NK-92 treated with Interleukin-12 subunit alpha and Interleukin-12 subunit beta, amount 100 ng/mL, for 24 hours (cell line): ENCODE measurements at regions not wholly inside any gene's neighbourhood (a gene's known extent, or its start where the extent isn't known, plus 50 kb on each side); places are given as distances from the start of the nearest gene placed in this dataset.

ENCODE experiments used
- DNase-seq: peaks from one replicate; lab custom pipeline; 2025; lab: John Stamatoyannopoulos, UW

DNA sequence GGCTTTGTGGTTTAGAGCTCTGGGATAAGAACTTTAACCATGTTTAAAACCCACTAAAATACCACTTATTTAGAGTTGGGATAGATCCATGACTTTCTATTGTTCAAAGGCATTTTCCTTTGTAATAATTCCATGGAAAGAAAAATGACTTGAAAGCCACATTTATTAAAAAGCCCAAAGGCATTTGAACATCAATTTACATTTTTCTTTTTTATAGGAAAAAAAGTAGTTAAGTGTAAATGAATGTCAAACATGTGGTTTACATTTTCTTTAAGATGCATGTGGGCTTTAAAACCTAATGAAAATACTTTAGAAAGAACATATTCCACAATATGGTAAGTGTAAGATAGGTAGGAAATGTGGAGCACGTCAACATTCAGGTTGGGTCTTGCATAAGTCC is 443.2 kb downstream of the TOX3 start:
- DNase-seq: no peak

DNA sequence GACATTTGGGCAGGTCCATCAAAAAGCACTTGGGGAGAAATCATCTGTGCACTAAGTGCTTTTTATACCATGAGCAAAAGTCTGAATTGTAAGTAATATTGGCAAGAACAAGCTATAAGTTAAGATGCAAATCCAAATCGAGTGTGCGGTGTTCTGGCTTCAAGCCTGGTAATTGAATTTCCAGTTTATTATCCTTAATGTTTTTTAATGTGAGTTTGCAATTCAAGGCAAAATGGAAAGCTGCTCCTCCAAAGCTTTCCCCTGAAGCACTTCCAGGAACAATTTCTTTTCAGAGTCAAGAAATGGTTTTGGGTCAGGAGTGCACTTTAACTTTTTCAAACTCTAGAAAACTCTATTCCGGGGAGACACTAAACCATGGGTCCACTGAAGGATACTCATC is 445.7 kb downstream of the TOX3 start:
- DNase-seq: no peak

DNA sequence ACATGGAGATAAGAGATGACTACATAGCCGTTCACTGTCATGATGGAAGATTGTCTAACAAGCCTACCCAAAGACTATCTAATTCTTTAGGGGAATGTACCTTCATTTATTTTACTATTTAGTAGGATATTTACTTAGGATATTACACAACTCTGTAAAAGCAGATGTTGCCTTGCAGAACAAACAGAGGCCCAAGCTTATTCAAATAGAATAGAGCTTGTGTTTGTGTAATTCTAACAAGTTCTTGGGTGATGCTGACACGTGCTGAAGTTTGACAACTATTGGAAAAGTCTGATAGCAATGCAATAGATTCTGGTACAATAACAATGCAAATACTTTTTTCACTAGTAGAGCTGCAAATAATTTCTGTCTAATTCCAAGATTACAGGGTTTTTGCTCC is 447.6 kb downstream of the TOX3 start:
- no peak for DNase-seq

DNA sequence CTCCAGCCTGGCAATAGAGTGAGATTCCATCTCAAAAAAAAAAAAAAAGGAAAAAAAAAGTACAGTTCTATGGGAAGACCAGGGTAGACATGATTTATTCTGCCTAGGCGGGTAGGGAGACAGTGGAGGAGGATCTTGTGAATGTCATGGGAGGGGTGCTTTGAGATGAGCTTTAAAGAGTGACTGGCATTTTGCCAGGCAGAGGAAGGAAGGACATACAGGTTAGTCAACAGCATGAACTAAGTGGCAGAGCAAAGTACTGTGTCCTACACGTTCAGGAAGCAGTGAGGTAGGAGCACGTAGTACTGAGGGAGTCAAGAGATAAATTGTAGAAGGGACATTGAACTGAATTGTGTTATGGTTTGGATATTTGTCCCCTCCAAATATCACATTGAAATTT is 451.5 kb downstream of the TOX3 start:
- no peak for DNase-seq

DNA sequence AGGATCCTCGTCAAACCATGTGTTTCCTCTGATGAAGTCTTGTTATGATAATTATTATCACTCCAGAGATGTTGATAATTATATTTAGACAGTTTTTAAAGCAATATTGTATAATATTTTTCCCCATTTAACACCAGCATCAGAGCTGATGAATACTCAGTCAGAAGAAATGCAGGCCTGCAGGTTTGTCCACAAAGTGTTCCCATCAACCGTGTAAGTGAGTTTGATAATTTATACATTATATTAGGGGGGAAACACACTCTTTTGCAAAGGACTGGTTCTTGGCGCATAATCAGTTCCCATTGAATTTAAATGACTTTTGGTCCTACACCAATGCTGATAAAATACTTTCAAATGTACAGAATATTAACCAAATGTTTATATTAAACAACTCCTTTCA is 454.8 kb downstream of the TOX3 start:
- no peak for DNase-seq

DNA sequence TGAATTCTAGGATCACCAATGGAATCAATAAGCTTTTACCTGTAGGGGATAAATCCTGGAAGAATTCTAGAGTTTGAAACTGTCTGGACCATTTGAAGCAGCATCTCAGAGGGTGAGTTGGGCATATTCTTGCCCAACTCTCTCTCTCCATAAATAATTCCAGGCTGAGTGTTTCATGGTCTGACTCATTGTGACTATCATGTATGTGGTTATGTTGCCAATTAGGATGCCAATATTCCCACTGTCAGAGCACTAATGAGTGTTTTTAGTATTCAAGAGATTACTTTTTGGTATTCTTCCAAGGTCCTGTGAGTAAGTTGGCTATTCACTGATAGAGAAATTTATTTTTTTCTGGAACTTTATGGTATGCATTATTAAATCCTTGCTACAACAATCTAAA is 456.9 kb downstream of the TOX3 start:
- no peak for DNase-seq

DNA sequence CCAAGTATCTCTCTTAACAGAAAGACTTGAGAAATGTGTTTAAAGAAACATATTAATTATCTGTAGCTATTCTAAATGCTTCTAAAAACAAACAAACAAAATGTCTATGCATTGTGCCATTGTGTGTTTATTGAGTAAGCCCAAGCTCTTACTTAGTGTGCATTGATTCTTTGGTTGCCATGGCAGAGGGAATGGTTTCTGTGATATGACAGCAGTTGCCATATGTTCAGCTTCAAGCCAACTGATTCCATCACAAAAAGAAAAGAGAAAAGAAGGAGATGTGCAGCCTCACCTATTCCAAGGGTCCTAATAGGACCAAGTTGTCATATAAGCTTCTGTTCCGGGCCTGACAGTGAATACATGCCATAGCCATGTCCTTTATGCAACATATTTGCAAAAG is 457.5 kb downstream of the TOX3 start:
- no peak for DNase-seq

DNA sequence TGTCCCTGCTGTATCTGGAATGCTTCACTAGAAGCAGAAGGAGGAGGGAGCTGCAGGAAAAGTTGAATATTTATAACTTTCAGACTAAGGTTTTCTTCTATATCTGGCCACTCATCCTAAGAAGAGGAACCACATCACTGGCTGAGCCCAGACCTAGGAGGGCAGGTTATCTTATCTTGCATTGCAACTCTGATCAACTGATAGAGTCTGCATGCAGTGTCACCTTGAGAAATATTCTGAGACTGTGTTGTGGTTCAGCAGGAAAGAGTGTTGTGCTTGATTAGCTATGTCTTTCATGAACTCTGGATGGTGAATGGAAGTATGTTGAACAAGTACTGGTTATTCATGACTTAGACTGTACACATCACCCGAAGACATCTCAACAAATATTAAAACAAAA is 460.0 kb downstream of the TOX3 start:
- DNase-seq: no peak

DNA sequence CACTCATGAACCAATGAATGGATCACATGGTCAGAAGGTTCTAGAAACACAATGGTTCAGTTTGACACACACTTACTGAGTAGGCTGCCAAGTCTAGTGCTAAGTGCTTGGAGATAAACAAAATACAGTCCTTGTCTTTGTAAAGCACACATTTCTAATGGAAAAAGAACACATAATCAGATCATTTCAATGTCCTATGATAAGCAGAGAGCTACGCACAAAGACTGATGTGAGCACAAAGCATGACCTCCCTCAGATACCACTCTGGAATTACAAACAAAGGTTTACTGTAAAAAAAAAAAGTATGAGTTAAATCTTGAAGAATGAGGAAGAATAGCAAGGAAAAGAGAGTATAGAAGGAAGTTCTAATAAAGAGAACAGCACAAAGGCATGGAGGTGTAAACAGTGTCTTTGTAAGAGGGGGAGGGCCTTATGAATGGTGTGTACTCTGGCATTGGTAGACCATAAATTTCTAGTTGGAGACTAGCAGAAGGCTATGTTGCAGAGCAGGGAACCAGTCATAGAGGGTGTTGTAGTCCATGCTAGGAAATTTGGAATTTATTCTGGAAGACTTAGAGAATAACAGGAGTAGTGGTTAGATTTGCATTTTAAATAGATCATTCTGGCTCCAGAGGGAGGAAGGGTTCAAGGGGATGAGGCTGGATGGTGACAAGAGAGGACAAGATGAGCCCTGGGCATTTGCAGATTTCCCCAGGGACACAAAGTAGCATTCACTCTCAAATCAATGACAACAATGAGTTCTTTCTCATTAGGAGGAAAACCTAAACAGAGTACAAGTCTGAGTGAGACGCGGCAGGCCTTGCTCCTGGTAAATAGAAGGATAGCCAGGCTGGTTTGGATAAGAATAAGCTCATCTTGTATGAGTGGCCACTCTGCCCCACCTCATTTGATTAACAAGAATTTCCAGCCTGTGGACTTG is 468.0 kb downstream of the TOX3 start:
- DNase-seq: no peak

DNA sequence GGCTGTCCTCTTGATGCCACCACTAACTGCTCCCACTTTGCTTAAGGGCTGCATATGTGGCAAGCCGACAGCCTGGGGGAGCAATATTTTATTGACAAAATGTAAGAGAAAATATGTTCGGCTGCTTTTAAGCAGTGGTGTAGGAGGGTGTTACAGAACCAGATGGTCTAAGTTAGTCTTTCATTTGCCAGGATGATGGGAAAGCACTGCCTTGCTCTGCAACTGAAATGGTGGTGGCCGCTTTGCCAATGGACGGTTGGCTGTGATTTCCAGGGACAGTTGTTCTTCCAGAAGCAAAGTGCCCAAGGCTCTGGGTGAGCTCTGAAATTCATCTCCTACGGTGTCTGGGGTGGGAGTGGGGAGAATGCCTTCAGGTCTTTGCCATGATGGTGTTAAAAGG is 469.3 kb downstream of the TOX3 start:
- no peak for DNase-seq

DNA sequence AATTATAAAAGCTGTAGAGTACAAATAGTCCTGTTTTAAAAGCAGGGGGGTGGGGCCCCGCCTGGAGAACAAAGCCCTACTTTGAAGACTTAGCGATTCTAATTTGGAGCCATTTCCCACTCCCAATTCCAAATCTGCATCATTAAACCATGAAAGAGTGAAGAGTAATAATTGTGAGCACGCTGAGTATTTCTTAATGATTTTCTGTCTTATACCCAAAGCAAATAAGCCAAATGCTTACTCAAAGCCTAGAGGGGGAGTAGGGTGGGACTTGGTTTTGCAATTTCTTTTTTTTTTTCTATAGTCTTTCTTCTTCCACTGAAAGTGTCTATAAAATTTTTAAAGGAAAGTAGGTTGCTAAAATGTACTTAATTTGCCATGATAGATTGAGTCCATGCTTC is 470.1 kb downstream of the TOX3 start:
- DNase-seq: no peak

DNA sequence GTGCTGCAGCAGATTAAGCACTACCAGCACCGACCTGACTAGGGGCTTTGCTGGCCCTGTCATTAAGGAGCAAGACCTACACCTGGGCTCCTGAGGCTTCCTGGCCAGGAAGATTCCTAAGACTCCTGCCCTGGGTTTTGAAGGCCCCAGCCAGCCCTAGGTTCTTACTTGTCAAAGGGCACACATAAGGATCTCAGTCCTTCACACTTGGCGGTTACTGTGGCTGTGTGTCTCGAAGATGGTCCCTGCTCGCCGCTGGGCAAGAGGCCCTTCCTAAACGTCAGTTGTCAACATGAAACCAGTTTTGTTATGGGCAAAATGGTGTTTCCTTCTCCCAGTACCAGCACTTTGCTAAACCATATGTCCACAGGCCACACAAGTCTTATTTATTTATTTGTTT is 470.6 kb downstream of the TOX3 start:
- no peak for DNase-seq

DNA sequence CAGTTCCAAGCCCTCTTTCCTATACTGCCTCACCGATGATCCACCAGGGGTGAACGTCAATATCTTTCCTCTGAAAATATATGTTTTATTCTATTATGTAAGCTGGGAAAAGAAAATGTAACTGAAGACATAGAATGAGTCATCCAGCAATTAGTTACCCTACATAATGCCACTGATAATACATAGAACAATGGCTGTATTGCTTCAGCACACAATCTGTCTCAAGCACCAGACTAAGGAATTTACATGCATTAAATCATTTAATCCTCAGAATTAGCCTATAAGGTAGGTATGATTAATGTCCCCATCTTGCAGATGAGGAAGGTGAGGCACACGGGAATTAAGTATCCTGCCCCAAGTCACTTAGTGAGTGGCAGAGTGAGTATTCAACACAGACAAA is 472.8 kb downstream of the TOX3 start:
- no peak for DNase-seq

DNA sequence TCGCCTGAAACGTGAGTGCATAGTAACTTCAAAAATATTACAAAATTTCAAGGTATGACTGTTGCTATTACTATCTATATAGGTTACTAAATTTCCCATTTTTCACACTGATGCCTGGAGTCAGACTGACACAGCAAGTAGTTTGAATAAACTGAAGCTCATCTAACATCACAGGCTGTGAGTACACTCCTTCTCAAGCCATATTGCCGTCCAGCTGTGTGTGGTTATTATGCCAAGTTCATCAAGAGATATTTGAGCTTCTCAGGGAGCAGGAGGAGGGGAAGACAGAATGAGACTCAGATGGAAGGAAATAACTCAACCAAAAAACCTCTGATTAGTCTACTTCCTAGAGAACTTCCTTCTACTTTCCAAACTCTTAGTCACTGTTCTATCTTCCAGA is 473.9 kb downstream of the TOX3 start:
- DNase-seq: no peak

DNA sequence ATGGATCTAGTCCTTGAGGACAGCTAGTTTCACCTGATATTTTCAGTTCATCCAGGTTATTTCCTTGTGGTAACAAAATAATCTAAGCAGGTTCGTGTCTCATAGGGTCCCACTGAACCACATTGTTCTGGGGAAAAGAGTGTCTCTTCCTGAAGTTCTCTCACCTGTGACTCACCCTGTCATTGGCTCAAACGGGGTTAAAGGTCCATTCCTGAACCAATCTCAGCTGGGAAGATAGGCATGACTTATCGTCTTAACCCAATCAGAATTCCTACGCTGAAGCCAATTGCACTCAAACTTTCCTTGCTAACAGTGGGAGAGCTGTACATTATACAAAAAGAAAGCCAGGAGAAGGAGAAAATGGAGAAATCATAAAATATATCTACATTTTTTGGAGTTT is 475.8 kb downstream of the TOX3 start:
- DNase-seq: no peak

DNA sequence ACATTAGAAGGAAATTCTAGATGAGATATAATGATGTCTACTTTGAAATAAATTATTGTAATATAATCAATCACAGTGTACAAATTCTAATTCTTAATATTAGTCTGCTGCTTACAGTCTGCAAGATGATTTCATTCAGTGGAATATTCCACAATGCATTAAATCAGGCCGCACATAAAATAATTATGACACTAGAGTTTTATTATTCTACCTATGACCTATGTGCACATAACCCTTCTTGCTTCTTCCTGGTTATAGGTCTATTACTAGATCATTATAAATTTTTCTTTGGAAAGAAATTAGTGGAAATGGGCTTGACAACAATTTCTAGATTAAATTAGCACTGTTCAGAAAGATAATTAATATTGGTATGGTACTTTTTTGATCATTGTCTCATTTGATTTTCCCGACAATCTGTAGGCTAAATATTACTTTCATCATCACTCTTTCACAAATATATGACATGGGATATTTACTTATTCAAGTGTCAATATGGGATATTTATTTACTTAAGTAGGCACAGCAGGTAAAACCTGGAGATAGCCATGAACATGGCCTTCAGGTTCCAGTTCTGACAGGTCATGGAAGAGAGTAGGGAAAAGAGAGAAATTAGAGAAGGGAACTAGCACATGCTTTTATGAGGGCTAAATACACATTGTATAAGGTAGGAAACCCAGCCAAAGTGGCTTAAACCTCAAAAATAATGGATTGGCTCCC is 476.4 kb downstream of the TOX3 start:
- DNase-seq: no peak

DNA sequence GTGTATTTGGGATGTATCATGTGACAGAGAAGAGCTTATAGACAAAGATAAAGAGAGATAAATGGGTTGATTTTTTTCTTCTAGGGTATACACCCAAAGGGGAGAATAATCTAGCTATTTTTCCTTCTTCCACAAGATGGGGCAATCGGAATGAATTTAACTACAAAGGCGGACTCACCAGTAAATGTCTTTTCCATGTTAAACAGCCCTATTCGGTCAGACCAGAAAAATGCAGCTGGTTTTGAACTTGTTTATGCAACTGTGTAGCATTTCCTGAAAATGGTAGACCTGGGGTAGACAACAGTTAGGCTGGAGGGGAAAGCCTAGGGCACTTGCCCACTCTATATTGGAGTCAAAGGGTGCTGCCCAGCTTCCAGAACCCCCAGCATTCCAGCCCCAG is 477.1 kb downstream of the TOX3 start:
- no peak for DNase-seq

DNA sequence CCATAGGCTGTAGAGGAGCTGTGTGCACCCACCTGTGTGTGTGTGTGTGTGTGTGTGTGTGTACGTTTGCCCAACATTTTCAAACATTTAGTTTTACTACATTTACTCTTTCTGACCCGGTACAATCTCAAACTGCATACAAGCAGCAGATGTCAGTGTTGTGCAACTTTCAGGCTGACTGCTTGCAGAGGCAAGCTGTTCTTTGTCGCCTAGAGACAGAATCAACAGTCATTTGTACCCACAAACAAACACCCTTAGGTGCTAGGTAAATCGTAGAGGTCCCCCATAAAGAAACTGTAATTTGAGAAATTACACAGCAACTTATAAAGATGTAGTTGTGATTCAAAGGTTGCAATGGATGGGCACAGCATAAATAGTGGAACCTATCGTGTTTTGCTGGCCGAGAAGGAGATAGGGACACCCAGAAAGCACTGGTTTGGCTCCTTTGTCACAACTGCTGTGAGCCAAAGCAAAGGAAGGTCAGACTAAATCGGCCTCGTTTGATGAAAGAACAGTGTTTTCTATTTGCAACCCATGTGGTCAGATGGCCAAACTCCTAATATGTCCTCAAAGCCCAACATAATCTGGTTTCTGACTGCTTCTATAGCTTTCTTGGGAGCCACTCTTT is 478.4 kb downstream of the TOX3 start:
- no peak for DNase-seq

DNA sequence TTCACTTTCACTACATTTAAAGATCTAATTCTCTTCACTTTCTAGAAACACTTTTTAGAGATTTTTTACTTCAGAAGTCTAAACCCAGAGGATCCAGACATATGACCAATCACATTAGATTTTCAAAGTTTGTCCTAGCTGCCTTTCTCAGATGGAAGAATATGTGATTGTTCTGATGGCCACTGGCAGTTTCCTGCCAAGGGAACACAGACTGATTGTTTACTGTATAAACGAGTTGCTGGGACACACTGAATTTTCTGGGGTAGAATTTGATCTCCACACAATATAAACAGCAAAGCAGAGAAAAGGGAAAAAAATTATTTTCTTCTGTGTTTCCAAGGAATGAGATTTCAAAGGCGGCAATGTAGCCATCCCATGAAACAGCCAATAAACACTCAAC is 480.0 kb downstream of the TOX3 start:
- DNase-seq: no peak

DNA sequence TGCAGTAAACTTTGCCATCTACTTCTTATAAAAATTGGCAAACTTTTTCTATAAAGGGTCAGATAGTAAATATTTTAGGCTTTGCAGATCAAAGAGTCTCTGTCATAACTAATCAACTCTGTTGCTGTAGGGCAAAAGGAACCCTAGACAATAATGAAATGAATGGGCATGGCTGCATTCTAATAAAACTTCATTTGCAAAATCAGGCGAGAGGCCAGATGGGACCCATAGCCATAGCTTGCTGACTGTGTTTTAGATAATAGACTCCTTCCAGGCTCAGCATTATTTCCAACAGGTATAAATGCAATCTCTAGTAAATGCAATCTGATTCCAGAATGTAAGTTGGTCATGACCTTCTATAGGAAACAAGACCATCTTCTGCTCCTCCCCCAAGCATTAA is 490.7 kb downstream of the TOX3 start:
- DNase-seq: no peak

DNA sequence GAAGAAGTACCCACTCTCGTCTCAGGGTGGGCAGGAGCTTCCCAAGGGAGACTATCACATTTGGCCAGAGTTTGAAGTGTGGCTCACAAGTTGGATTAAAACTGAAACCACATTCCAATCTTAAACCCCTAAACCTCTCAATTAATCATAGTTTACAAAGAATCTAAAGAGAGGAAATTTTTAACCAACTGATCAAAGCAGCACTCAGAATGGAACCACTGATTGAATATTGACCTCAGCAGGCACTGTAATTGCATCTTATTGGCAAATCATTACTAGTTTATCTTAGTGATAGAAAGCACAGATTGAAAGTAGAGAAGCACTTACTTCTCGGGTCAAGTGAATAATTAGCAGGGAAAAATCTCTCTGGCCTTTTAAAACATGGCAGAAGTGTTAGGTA is 491.6 kb downstream of the TOX3 start:
- no peak for DNase-seq

DNA sequence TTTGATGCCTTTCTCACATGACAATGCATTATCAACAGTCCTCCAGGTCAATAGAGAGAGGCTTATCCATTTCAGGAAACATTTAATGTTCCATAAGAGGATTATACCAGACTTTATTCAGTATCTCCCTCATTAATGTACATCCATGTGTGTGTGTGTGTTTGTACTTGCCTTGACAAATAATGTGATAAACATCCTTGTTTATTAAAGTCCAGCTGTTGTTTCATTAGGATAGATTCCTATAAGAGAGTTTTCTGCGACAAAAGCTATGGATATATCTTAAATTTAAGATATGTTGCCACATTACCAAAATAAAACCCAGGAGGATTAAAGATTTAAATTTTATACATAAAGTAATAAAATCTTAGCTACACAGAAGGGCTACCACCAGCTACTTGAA is 492.6 kb downstream of the TOX3 start:
- DNase-seq: no peak

DNA sequence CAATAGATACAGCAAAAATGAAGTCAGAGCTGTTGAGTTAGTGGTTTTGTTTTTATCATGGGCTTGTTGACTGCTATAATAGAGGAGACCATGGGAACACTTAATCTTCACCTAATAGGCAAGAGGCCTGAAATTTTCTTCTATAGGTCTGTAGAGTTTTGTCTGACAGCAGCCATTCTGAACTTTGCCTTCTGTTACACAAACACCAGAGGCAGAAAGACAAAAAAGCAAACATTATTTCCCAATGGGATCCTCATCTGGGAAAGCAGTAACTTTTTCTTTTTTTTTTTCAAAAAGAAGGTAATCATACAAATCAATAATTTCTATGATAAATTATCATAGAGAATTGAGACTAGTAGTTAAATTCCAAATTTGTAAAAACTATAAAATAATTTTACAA is 494.1 kb downstream of the TOX3 start:
- DNase-seq: no peak
